IMR-90 (cell line): ENCODE measurements at regions not wholly inside any gene's neighbourhood (a gene's known extent, or its start where the extent isn't known, plus 50 kb on each side); places are given as distances from the start of the nearest gene placed in this dataset.
"Not testable (repeated sequence)": the region's sequence is repeated elsewhere in the genome, so short reads cannot be mapped to it uniquely, and the experiment has no call there.

Experiments used
- ATAC-seq: fragments of 200-7000 bp; cut with Tn5 transposase; 2 replicates; pipeline ENCODE4 v1.9.1; 2020; ENCODE audit warnings: low read depth, mild to moderate bottlenecking, moderate library complexity
- BruUV-seq: library from RNA; stranded (reverse); fragments of 400-500 nt; replicated peaks from 2 replicates; lab custom pipeline; 2021; lab: Mats Ljungman, UMichigan
- CTCF ChIA-PET: fragments of 300-600 bp; formaldehyde crosslinking; extraction: SDS; loops from one replicate; lab custom pipeline; 2021; ENCODE audit warnings: antibody characterized with exemption; lab: Yijun Ruan, JAX
- POLR2A ChIA-PET: fragments of 300-600 bp; sonication (Branson Sonifier 250); formaldehyde crosslinking; loops from one replicate; lab custom pipeline; 2022; ENCODE audit warnings: antibody characterized with exemption; ENCODE audit not compliant: unreplicated experiment; lab: Charles Lee
- DNase-seq: peaks from one replicate; pipeline ENCODE4 v3.0.0; 2013
- H2AFZ ChIP-seq: replicated peaks from 2 replicates; pipeline ENCODE3; 2013; ENCODE audit warnings: low read length, mild to moderate bottlenecking; ENCODE audit not compliant: poor library complexity
- H2AK5ac ChIP-seq: 2 replicates; pipeline ENCODE4 v1.6.1; 2013; ENCODE audit warnings: low read depth, low read length, inconsistent platforms
- H2AK9ac ChIP-seq: replicated peaks from 2 replicates; pipeline ENCODE3; 2013; ENCODE audit warnings: mild to moderate bottlenecking, low read depth, low read length, moderate library complexity; ENCODE audit not compliant: poor library complexity
- H2BK120ac ChIP-seq: 2 replicates; pipeline ENCODE4 v1.6.1; 2013; ENCODE audit warnings: low read depth, low read length, inconsistent platforms
- H2BK15ac ChIP-seq: 3 replicates; pipeline ENCODE4 v1.6.1; 2013; ENCODE audit warnings: low read depth, low read length, inconsistent platforms
- H2BK20ac ChIP-seq: 2 replicates; pipeline ENCODE4 v1.6.1; 2013; ENCODE audit warnings: low read depth, mild to moderate bottlenecking, inconsistent platforms, low read length, moderate library complexity
- H2BK5ac ChIP-seq: 2 replicates; pipeline ENCODE4 v1.6.1; 2013; ENCODE audit warnings: mild to moderate bottlenecking, low read depth, low read length, inconsistent platforms; ENCODE audit not compliant: poor library complexity, severe bottlenecking
- H3K14ac ChIP-seq: replicated peaks from 2 replicates; pipeline ENCODE4 v1.6.1; 2013; ENCODE audit warnings: low read depth, low read length, inconsistent platforms
- H3K18ac ChIP-seq: 2 replicates; pipeline ENCODE4 v1.6.1; 2013; ENCODE audit warnings: low read depth, low read length, control low read depth
- H3K23ac ChIP-seq: 2 replicates; pipeline ENCODE4 v1.6.1; 2013; ENCODE audit warnings: low read depth, low read length, inconsistent platforms
- H3K27ac ChIP-seq: 2 replicates; pipeline ENCODE4 v1.5.1; 2013; ENCODE audit warnings: mild to moderate bottlenecking, control low read depth, low read length; ENCODE audit not compliant: insufficient read depth
- H3K27me3 ChIP-seq: 2 replicates; pipeline ENCODE4 v1.6.1; 2013; ENCODE audit warnings: low read length; ENCODE audit not compliant: control insufficient read depth, insufficient read depth
- H3K36me3 ChIP-seq: 2 replicates; pipeline ENCODE4 v1.6.1; 2013; ENCODE audit warnings: low read length, mixed read lengths; ENCODE audit not compliant: control insufficient read depth, insufficient read depth
- H3K4ac ChIP-seq: 2 replicates; pipeline ENCODE4 v1.6.1; 2013; ENCODE audit warnings: low read depth, low read length, inconsistent platforms
- H3K4me1 ChIP-seq: 2 replicates; pipeline ENCODE4 v1.6.1; 2013; ENCODE audit warnings: low read length, mixed read lengths; ENCODE audit not compliant: control insufficient read depth, insufficient read depth
- H3K4me2 ChIP-seq: 2 replicates; pipeline ENCODE4 v1.6.1; 2013; ENCODE audit warnings: low read depth, mild to moderate bottlenecking, control low read depth, low read length, moderate library complexity
- H3K4me3 ChIP-seq: 2 replicates; pipeline ENCODE4 v1.5.1; 2013; ENCODE audit warnings: low read depth, mild to moderate bottlenecking, control low read depth, low read length, moderate library complexity; ENCODE audit not compliant: insufficient read depth
- H3K56ac ChIP-seq: 2 replicates; pipeline ENCODE4 v1.6.1; 2013; ENCODE audit warnings: low read length, inconsistent platforms; ENCODE audit not compliant: insufficient read depth; ENCODE audit errors: extremely low read depth
- H3K79me1 ChIP-seq, 2 experiments: 2 replicates each; pipeline ENCODE4 v1.6.1; 2013; ENCODE audit warnings: low read length in 2 of 2, inconsistent platforms in 1 of 2, low read depth in 1 of 2
- H3K9ac ChIP-seq: 2 replicates; pipeline ENCODE4 v1.6.1; 2013; ENCODE audit warnings: low read depth, low read length, control low read depth
- H3K9me1 ChIP-seq: 2 replicates; pipeline ENCODE4 v1.6.1; 2013; ENCODE audit warnings: low read length, inconsistent platforms; ENCODE audit not compliant: insufficient read depth
- H3K9me3 ChIP-seq: 2 replicates; pipeline ENCODE4 v1.6.1; 2013; ENCODE audit warnings: low read length; ENCODE audit not compliant: control insufficient read depth, insufficient read depth
- H4K20me1 ChIP-seq: 2 replicates; pipeline ENCODE4 v1.6.1; 2013; ENCODE audit warnings: low read length, inconsistent platforms; ENCODE audit not compliant: insufficient read depth
- H4K5ac ChIP-seq: 2 replicates; pipeline ENCODE4 v1.6.1; 2013; ENCODE audit warnings: mild to moderate bottlenecking, low read depth, low read length, control low read depth
- H4K8ac ChIP-seq, 2 experiments: 2 replicates each; pipeline ENCODE4 v1.6.1; 2013; ENCODE audit warnings: low read depth in 2 of 2, low read length in 2 of 2, control low read depth in 1 of 2, inconsistent platforms in 1 of 2
- H4K91ac ChIP-seq: 2 replicates; pipeline ENCODE4 v1.6.1; 2013; ENCODE audit warnings: low read depth, low read length, inconsistent platforms; ENCODE audit not compliant: insufficient read depth
- WGBS, 2 experiments: methylation state at CpG; one replicate each; pipeline versions ENCODE4 v1.1.5 to v1.1.7; 2013; ENCODE audit warnings: missing lambda C conversion rate in 2 of 2; ENCODE audit not compliant: insufficient read length in 1 of 2; ENCODE audit errors: extremely low coverage in 2 of 2; 5-methylcytosine and 5-hydroxymethylcytosine counted together
- dilution Hi-C: fragments of 300-500 bp; cut with HindIII; formaldehyde crosslinking; loops from one replicate; pipeline ENCODE4 v1.14.3; 2018; ENCODE audit warnings: low sequenced_read_pairs; ENCODE audit not compliant: unreplicated experiment
- in situ Hi-C: fragments of 300-500 bp; cut with MboI; formaldehyde crosslinking; loops from 3 replicates; pipeline ENCODE4 v1.14.3; 2019; ENCODE audit warnings: low sequenced_read_pairs, inconsistent platforms, mixed read lengths
- intact Hi-C: fragments of 100-400 bp; cut with micrococcal nuclease; formaldehyde crosslinking; loops from 2 replicates; pipeline ENCODE4 v1.10.0; 2022

GRCh38 chr5:44970963-44971362 lies 162.2 kb downstream of the MRPS30 start:
- H3K27ac ChIP-seq, H2BK5ac ChIP-seq, BruUV-seq, H2BK120ac ChIP-seq, H3K18ac ChIP-seq, H3K4me3 ChIP-seq, H3K27me3 ChIP-seq, H3K9me3 ChIP-seq, H3K23ac ChIP-seq, H2AK5ac ChIP-seq, H3K14ac ChIP-seq, H3K4me1 ChIP-seq, H2BK15ac ChIP-seq, H4K91ac ChIP-seq, H2AK9ac ChIP-seq, H3K4ac ChIP-seq, ATAC-seq, H4K5ac ChIP-seq, H3K9ac ChIP-seq, H3K56ac ChIP-seq, POLR2A ChIA-PET, intact Hi-C loops, H3K9me1 ChIP-seq, H4K8ac ChIP-seq, dilution Hi-C loops, in situ Hi-C loops, H2AFZ ChIP-seq, H4K20me1 ChIP-seq, H3K4me2 ChIP-seq, H2BK20ac ChIP-seq, H3K79me1 ChIP-seq, DNase-seq, H3K36me3 ChIP-seq, CTCF ChIA-PET: not testable (repeated sequence)
- no CpG with 5 or more reads among the region's 2 CpGs for WGBS, 2 experiments
